ENCODE measurements at regions not wholly inside any gene's neighbourhood (a gene's known extent, or its start where the extent isn't known, plus 50 kb on each side); places are given as distances from the start of the nearest gene placed in this dataset.

DNA sequence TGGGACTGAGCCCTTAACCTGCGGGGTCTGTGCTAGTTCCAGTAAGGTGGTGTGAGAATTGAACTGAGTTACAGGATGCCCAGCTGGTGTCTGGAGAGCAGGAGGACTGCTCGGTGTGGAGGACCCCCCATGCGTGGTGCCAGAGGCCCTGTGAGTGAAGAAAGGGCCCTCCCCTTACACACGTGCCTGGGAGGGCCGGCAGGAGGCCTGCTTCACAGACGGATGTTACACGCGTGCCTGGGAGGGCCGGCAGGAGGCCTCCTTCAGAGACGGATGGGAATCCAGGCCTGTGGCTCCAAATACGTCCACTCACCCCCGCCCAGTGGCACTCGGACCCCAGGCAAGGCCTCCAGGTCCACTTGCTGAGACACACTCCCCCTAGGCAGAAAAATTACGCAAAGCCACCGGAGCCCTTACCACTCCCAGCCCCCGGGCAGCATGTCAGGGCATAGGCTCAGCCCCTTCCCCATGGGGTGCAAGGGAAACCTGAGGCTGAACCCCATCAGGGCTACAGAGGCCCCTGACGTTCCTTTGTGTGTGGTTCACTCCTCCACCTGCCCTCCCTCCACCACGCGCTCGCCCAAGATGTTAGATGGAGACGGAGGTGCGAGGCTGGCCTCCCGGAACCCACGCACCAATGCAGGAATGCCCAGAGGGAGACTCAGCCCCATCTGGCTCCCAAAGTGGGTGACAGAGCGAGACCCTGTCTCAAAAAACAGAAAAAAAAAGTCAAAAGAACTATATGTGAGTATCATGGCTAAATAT is 227.8 kb downstream of the BRD1 start:
- no TSS peak for BruUV-seq (replicated peaks)
- CTCF ChIA-PET (ENCODE audit: low intra/inter-chr PET ratio, low total read pairs), result no interaction called here
- Histone ChIP-seq H3K79me2 (ENCODE audit: insufficient read depth, low read length) (no peaks in the 10 kb centered on the region), H4K20me1 (ENCODE audit: insufficient read depth, low read length) (no peaks in the 10 kb centered on the region; the same call in 1 of the 2 replicates), H3K4me1 (ENCODE audit: insufficient read depth, low read length) (no peaks in the 10 kb centered on the region), H3K9ac (ENCODE audit: insufficient read depth, low read depth, low read length) (no peak overlapping the region), H3K36me3 (replicated peaks in 1 of 2; ENCODE audit: control insufficient read depth in 1 of 2, insufficient read depth in 2 of 2, low read length in 2 of 2) (no peaks in the 10 kb centered on the region), H3K9me3 (ENCODE audit: low read length) (peaks cover 5% of the 10 kb centered on the region; the same call in 1 of the 2 replicates), H3K4me3 (replicated peaks in 1 of 3; ENCODE audit: insufficient read depth in 1 of 3, low read depth in 2 of 3, low read length in 3 of 3) (no peak overlapping the region), H3K27me3 (ENCODE audit: control insufficient read depth in 1 of 2, insufficient read depth in 2 of 2, low read length in 2 of 2) (peaks cover 11 to 48% of the 10 kb centered on the region in 2 experiments), H3K4me2 (ENCODE audit: low read depth, low read length) (no peak overlapping the region), H3K27ac (ENCODE audit: extremely low read length, insufficient read depth, low read length) (no peak overlapping the region), H2AFZ (ENCODE audit: low read length) (no peak overlapping the region)
- TF ChIP-seq, protein P1, sequence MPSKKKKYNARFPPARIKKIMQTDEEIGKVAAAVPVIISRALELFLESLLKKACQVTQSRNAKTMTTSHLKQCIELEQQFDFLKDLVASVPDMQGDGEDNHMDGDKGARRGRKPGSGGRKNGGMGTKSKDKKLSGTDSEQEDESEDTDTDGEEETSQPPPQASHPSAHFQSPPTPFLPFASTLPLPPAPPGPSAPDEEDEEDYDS (CRISPR knock-in tag; IDR thresholded peaks at IDR 0.05), result no peak
- no peak for TF ChIP-seq ZNF790 (CRISPR knock-in tag; IDR thresholded peaks at IDR 0.05; ENCODE audit: borderline replicate concordance)
- TF ChIP-seq MXD3 (CRISPR knock-in tag; IDR thresholded peaks at IDR 0.05), result no peak
- TF ChIP-seq, protein P2, sequence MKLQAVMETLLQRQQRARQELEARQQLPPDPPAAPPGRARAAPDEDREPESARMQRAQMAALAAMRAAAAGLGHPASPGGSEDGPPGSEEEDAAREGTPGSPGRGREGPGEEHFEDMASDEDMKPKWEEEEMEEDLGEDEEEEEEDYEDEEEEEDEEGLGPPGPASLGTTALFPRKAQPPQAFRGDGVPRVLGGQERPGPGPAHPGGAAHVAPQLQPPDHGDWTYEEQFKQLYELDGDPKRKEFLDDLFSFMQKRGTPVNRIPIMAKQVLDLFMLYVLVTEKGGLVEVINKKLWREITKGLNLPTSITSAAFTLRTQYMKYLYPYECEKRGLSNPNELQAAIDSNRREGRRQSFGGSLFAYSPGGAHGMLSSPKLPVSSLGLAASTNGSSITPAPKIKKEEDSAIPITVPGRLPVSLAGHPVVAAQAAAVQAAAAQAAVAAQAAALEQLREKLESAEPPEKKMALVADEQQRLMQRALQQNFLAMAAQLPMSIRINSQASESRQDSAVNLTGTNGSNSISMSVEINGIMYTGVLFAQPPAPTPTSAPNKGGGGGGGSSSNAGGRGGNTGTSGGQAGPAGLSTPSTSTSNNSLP (IDR thresholded peaks at IDR 0.05; ENCODE audit: low read depth, low read length), result no peak
- no peak for TF ChIP-seq KLF16 (CRISPR knock-in tag; IDR thresholded peaks at IDR 0.05)
- TF ChIP-seq KAT2B (IDR thresholded peaks at IDR 0.05; ENCODE audit: borderline replicate concordance, low read depth, low read length), result no peak
- TF ChIP-seq SRY (CRISPR knock-in tag; IDR thresholded peaks at IDR 0.05), result no peak
- 35% methylated on average over 19 of the region's 25 CpGs for WGBS (ENCODE audit: low lambda C conversion rate)
- POLR2A ChIA-PET, result no interaction called here
- in situ Hi-C loops (cut with HindIII; ENCODE audit: extremely low pct_ligation_motif_present, low pct_unique_long_range_greater_than_20kb) (no loop called here), intact Hi-C loops (cut with micrococcal nuclease; ENCODE audit: unreplicated experiment) (no loop called here)
- FAIRE-seq (no peak), DNase-seq (ENCODE audit: low spot score) (no peak), ATAC-seq (no peak)

Measured in HepG2 (cell line).